ENCODE measurements at regions not wholly inside any gene's neighbourhood (a gene's known extent, or its start where the extent isn't known, plus 50 kb on each side); places are given as distances from the start of the nearest gene placed in this dataset.

GRCh38 chr7:142616121-142616643 is 133.1 kb upstream of the PRSS1 start:
- Histone ChIP-seq H3K27ac (no peak overlapping the region), H3K4me3 (no peak overlapping the region), H3K36me3 (no peaks in the 10 kb centered on the region), H3K27me3 (peaks cover 0 to 30% (median 0%) of the 10 kb centered on the region in 4 donors), H3K4me1 (no peaks in the 10 kb centered on the region), H3K9me3 (no peaks in the 10 kb centered on the region)
- intact Hi-C loops (cut with DNase I), result no loop called here
- DNase-seq, result no peak
- 61 to 75% methylated on average over 11 of the region's 11 CpGs for WGBS, 2 donors
- TF ChIP-seq POLR2A (IDR thresholded peaks at IDR 0.05) (no peak), CTCF (IDR thresholded peaks at IDR 0.05) (no peak)

- DNase-seq, result no peak
- H3K27ac ChIP-seq, result no peak overlapping the region
- H3K27me3 ChIP-seq, result peaks cover 0 to 30% (median 0%) of the 10 kb centered on the region in 4 donors
- H3K4me1 ChIP-seq, result no peaks in the 10 kb centered on the region
- no peak overlapping the region for H3K4me3 ChIP-seq
- WGBS, 2 donors, result 72 to 78% methylated on average over 5 of the region's 5 CpGs
- H3K36me3 ChIP-seq, result no peaks in the 10 kb centered on the region
- intact Hi-C loops (cut with DNase I), result no loop called here
- TF ChIP-seq POLR2A (IDR thresholded peaks at IDR 0.05) (no peak), CTCF (IDR thresholded peaks at IDR 0.05) (no peak)
- no peaks in the 10 kb centered on the region for H3K9me3 ChIP-seq
These were observed 133.8 kb upstream of the PRSS1 start for GRCh38 chr7:142615508-142615907.

GRCh38 chr7:142614116-142614515 is 135.2 kb upstream of the PRSS1 start:
- 67 to 78% methylated on average over 1 to 2 of the region's 2 CpGs for WGBS, 2 donors
- DNase-seq, result no peak

GRCh38 chr7:142612237-142612881 is 136.9 kb upstream of the PRSS1 start:
- intact Hi-C loops (cut with DNase I), result no loop called here
- Histone ChIP-seq H3K4me3 (no peak overlapping the region), H3K9me3 (no peaks in the 10 kb centered on the region), H3K27me3 (peaks cover 0 to 30% (median 0%) of the 10 kb centered on the region in 4 donors), H3K4me1 (no peaks in the 10 kb centered on the region), H3K27ac (no peak overlapping the region), H3K36me3 (no peaks in the 10 kb centered on the region)
- DNase-seq, result no peak
- 45 to 56% methylated on average over 1 of the region's 1 CpG for WGBS, 2 donors
- no peak for TF ChIP-seq POLR2A (IDR thresholded peaks at IDR 0.05)
- no peak for TF ChIP-seq CTCF (IDR thresholded peaks at IDR 0.05)

More at GRCh38 chr7:142614116-142614515, 135.2 kb upstream of the PRSS1 start:
- H3K36me3 ChIP-seq, result no peaks in the 10 kb centered on the region
- H3K27me3 ChIP-seq, result peaks cover 0 to 30% (median 0%) of the 10 kb centered on the region in 4 donors
- intact Hi-C loops (cut with DNase I), result no loop called here
- no peaks in the 10 kb centered on the region for H3K4me1 ChIP-seq
- no peak for TF ChIP-seq CTCF (IDR thresholded peaks at IDR 0.05)
- no peak for TF ChIP-seq POLR2A (IDR thresholded peaks at IDR 0.05)
- H3K4me3 ChIP-seq, result no peak overlapping the region
- H3K9me3 ChIP-seq, result no peaks in the 10 kb centered on the region
- no peak overlapping the region for H3K27ac ChIP-seq

- H3K27ac ChIP-seq, result no peak overlapping the region
- H3K4me3 ChIP-seq, result no peak overlapping the region
- H3K36me3 ChIP-seq, result no peaks in the 10 kb centered on the region
- TF ChIP-seq CTCF (IDR thresholded peaks at IDR 0.05), result no peak
- TF ChIP-seq POLR2A (IDR thresholded peaks at IDR 0.05), result no peak
- no peak for DNase-seq
- H3K9me3 ChIP-seq, result no peaks in the 10 kb centered on the region
- H3K27me3 ChIP-seq, result peaks cover 0 to 30% (median 0%) of the 10 kb centered on the region in 4 donors
- H3K4me1 ChIP-seq, result no peaks in the 10 kb centered on the region
- WGBS, 2 donors, result 52 to 76% methylated on average over 5 to 8 of the region's 8 CpGs
- intact Hi-C loops (cut with DNase I), result no loop called here
These were observed 137.6 kb upstream of the PRSS1 start for GRCh38 chr7:142611566-142612236.
